HS-27A (cell line): ENCODE measurements at regions not wholly inside any gene's neighbourhood (a gene's known extent, or its start where the extent isn't known, plus 50 kb on each side); places are given as distances from the start of the nearest gene placed in this dataset.

ENCODE experiments used
- DNase-seq: peaks from one replicate; pipeline ENCODE4 v3.0.0-alpha.2; 2012; ENCODE audit warnings: low read depth, missing footprints

DNA sequence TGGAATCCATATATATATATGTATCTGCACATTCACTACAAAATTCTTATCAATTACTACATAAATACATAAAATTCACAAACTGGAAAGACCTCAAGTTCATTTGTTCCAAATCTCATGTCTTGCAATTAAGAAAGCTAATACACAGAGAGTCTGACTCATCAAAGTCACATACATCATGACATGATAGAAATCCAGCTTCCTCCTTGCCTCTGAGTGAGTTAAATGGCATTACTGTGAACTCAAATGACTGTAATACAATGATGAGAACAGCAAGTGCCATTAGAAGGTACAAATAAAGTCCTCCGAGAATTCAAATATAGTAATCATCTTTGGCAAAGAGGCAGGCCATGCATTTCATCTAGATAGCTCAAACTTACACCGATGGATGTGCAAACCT is 55.1 kb upstream of the AGTR1 start:
- DNase-seq, result no peak

DNA sequence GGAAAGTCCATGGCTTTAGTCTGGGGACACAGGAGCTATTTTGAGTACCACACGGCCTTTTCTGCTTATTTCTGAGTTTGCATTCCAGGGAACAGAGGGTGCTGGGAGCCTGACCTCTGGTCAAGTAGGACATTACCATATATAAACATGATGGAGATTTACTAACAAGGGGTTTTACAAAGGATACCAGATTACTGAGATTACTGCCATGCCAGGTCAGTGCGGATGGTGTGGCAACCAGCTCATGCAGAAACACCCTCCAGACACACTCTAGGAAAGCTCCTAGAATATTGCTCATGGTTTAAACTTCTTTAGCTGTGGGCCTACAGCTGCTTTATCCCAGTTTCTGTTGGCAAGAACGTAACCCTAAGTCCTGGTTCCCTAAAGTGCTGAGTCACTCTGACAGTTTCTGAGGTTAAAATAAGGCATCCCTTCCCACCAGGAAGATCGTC is 54.3 kb upstream of the AGTR1 start:
- peak; percentile 53 for DNase-seq

DNA sequence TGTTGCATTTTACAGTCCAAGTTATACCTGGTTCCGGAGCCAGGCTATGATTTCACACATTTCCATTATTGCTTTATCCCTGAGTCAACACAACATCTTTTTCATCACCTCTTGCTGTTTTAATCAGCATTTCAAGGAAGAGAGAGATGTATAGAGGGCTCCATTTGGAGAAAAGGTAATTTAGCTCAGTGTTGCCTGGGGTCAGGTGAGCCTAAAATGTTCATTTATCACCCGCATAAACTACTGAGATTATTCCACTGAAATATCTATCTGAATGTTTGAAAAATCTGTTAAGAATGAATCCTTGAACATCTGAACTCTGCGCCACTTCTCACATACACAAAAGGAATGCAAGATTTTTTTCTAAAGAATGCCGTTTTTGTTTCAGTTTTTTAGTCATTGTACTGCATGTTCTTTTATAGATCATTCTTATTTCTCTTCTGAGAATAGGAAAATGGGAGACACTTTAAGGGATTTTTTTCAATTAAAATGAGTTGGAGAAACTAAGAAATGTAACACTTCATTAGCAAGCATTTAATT is 51.5 kb upstream of the AGTR1 start:
- DNase-seq, result no peak
